HepG2 (cell line): ENCODE measurements at regions not wholly inside any gene's neighbourhood (a gene's known extent, or its start where the extent isn't known, plus 50 kb on each side); places are given as distances from the start of the nearest gene placed in this dataset.

ENCODE experiments used
- ATAC-seq: fragments of 200-7000 bp; cut with Tn5 transposase; 3 replicates; pipeline ENCODE4 v1.9.1; 2020; ENCODE audit warnings: mild to moderate bottlenecking, moderate library complexity
- BruUV-seq: library from RNA; stranded (reverse); fragments of 400-500 nt; replicated peaks from 2 replicates; lab custom pipeline; 2021; lab: Mats Ljungman, UMichigan
- CTCF ChIA-PET: fragments of 300-600 bp; formaldehyde crosslinking; extraction: SDS; loops from one replicate; lab custom pipeline; 2021; ENCODE audit warnings: low total read pairs, inconsistent platforms, low intra/inter-chr PET ratio; lab: Yijun Ruan, JAX
- POLR2A ChIA-PET: fragments of 350-600 bp; sonication (Branson Sonifier 250); formaldehyde crosslinking; loops from one replicate; lab custom pipeline; 2020; ENCODE audit warnings: antibody characterized with exemption, inconsistent platforms; lab: Yijun Ruan, JAX
- DNase-seq: peaks from one replicate; pipeline ENCODE4 v3.0.0-alpha.2; 2015; ENCODE audit warnings: low spot score
- FAIRE-seq: peaks from 3 replicates; lab custom pipeline; 2011; peaks lifted over from hg19 to GRCh38; lab: Jason Lieb, UNC
- H2AFZ ChIP-seq: one replicate; pipeline ENCODE4 v1.6.1; 2011; ENCODE audit warnings: low read length, inconsistent platforms
- H3K27ac ChIP-seq: fragments of 300-600 bp; 3 replicates; pipeline ENCODE4 v1.8.0; 2011; ENCODE audit warnings: mixed run types, mild to moderate bottlenecking, mixed read lengths, low read length, inconsistent platforms; ENCODE audit not compliant: insufficient read depth; ENCODE audit errors: extremely low read length
- H3K27me3 ChIP-seq, 2 experiments: fragments of 200-600 bp in 1 of 2; 2 replicates in 1 of 2; 3 replicates in 1 of 2; pipeline versions ENCODE4 v1.6.0 to v1.8.0; 2011; ENCODE audit warnings: low read length in 2 of 2, mild to moderate bottlenecking in 2 of 2, moderate library complexity in 2 of 2, inconsistent platforms in 1 of 2; ENCODE audit not compliant: insufficient read depth in 2 of 2, control insufficient read depth in 1 of 2
- H3K36me3 ChIP-seq, 2 experiments: fragments of 200-600 bp in 1 of 2; replicated peaks in 1 of 2; 2 replicates in 1 of 2; 3 replicates in 1 of 2; pipeline versions ENCODE4 v1.5.1 to v1.8.0; 2011; ENCODE audit warnings: low read length in 2 of 2, inconsistent platforms in 1 of 2; ENCODE audit not compliant: insufficient read depth in 2 of 2, control insufficient read depth in 1 of 2
- H3K4me1 ChIP-seq: 2 replicates; pipeline ENCODE4 v1.5.1; 2012; ENCODE audit warnings: low read length, inconsistent platforms; ENCODE audit not compliant: insufficient read depth
- H3K4me2 ChIP-seq: 2 replicates; pipeline ENCODE4 v1.6.0; 2011; ENCODE audit warnings: low read depth, low read length, inconsistent platforms
- H3K4me3 ChIP-seq, 3 experiments: fragments of 200-600 bp in 1 of 3; sonication (generic), shearing (Covaris generic) in 1 of 3; replicated peaks in 1 of 3; 2 replicates each; pipeline ENCODE4 v1.5.1; 2011 to 2016; ENCODE audit warnings: low read length in 3 of 3, inconsistent platforms in 2 of 3, low read depth in 2 of 3, mild to moderate bottlenecking in 2 of 3, control low read depth in 1 of 3, mixed read lengths in 1 of 3; ENCODE audit not compliant: insufficient read depth in 1 of 3
- H3K79me2 ChIP-seq: one replicate; pipeline ENCODE4 v1.6.1; 2011; ENCODE audit warnings: low read length, inconsistent platforms; ENCODE audit not compliant: insufficient read depth
- H3K9ac ChIP-seq: 2 replicates; pipeline ENCODE4 v1.6.0; 2011; ENCODE audit warnings: mild to moderate bottlenecking, low read depth, low read length, inconsistent platforms; ENCODE audit not compliant: insufficient read depth
- H3K9me3 ChIP-seq: 2 replicates; pipeline ENCODE4 v1.5.1; 2012; ENCODE audit warnings: mild to moderate bottlenecking, low read length
- H4K20me1 ChIP-seq: 2 replicates; pipeline ENCODE4 v1.6.0; 2011; ENCODE audit warnings: inconsistent platforms, mild to moderate bottlenecking, low read length, moderate library complexity; ENCODE audit not compliant: insufficient read depth
- AKAP8 ChIP-seq: sonication (generic); formaldehyde crosslinking; IDR thresholded peaks from 2 replicates; pipeline ENCODE4 v1.5.1; 2020; ENCODE audit warnings: mild to moderate bottlenecking, missing genetic modification reagents
- ASH2L ChIP-seq: fragments of 300-600, 200-600 bp; sonication (generic); IDR thresholded peaks from 2 replicates; pipeline ENCODE4 v1.7.0; 2017; ENCODE audit warnings: low read depth, mild to moderate bottlenecking, moderate library complexity, mixed read lengths, low read length; ENCODE audit not compliant: insufficient read length
- BCL6 ChIP-seq: IDR thresholded peaks from 2 replicates; pipeline ENCODE4 v1.6.1; 2016; ENCODE audit warnings: missing genetic modification reagents, missing compliant biosample characterization
- EHMT2 ChIP-seq: fragments of 200-600 bp; sonication (generic); IDR thresholded peaks from 2 replicates; pipeline ENCODE4 v1.7.0; 2017; ENCODE audit warnings: antibody characterized with exemption, low read depth, low read length, borderline replicate concordance
- KLF11 ChIP-seq: IDR thresholded peaks from 2 replicates; pipeline ENCODE4 v1.6.1; 2016; ENCODE audit warnings: missing compliant biosample characterization
- MAF1 ChIP-seq: sonication (generic); formaldehyde crosslinking; IDR thresholded peaks from 2 replicates; pipeline ENCODE4 v1.5.0; 2020; ENCODE audit warnings: missing genetic modification reagents, borderline replicate concordance
- RARA ChIP-seq: IDR thresholded peaks from 2 replicates; pipeline ENCODE4 v1.6.1; 2016; ENCODE audit warnings: missing genetic modification reagents, missing compliant biosample characterization
- SRF ChIP-seq: IDR thresholded peaks from 2 replicates; pipeline ENCODE4 v1.6.1; 2011; ENCODE audit warnings: mild to moderate bottlenecking, low read depth, low read length, moderate library complexity
- ZBTB7A ChIP-seq: sonication (generic); formaldehyde crosslinking; IDR thresholded peaks from 2 replicates; pipeline ENCODE4 v1.8.0; 2022; ENCODE audit warnings: mild to moderate bottlenecking, missing genetic modification reagents
- ZKSCAN5 ChIP-seq: sonication (generic); formaldehyde crosslinking; IDR thresholded peaks from 2 replicates; pipeline ENCODE4 v1.5.1; 2020; ENCODE audit warnings: mild to moderate bottlenecking, missing genetic modification reagents
- ZNF12 ChIP-seq: sonication (generic); formaldehyde crosslinking; IDR thresholded peaks from 2 replicates; pipeline ENCODE4 v1.5.0; 2020; ENCODE audit warnings: missing genetic modification reagents
- WGBS: methylation state at CpG from one replicate; pipeline ENCODE4 v1.1.6; 2017; ENCODE audit warnings: low lambda C conversion rate; 5-methylcytosine and 5-hydroxymethylcytosine counted together
- in situ Hi-C: cut with HindIII; loops from 2 replicates; pipeline ENCODE4 v1.10.0; 2017; ENCODE audit warnings: low pct_unique_long_range_greater_than_20kb; ENCODE audit not compliant: extremely low pct_ligation_motif_present
- intact Hi-C: fragments of 100-400 bp; cut with micrococcal nuclease; formaldehyde crosslinking; loops from one replicate; pipeline ENCODE4 v1.10.0; 2022; ENCODE audit not compliant: unreplicated experiment
- TF ChIP-seq, protein P1 (sequence below): sonication (generic); formaldehyde crosslinking; IDR thresholded peaks from 2 replicates; pipeline ENCODE4 v1.5.0; 2020; ENCODE audit warnings: missing genetic modification reagents, mild to moderate bottlenecking, borderline replicate concordance
- TF ChIP-seq, protein P2 (sequence below): sonication (generic); formaldehyde crosslinking; IDR thresholded peaks from 2 replicates; pipeline ENCODE4 v1.4.0; 2020; ENCODE audit warnings: missing genetic modification reagents
- TF ChIP-seq, protein P3 (sequence below): sonication (generic); formaldehyde crosslinking; IDR thresholded peaks from 2 replicates; pipeline ENCODE4 v1.9.0; 2022; ENCODE audit warnings: low read depth, missing genetic modification reagents
- TF ChIP-seq, protein P4 (sequence below): IDR thresholded peaks from 2 replicates; pipeline ENCODE4 v1.6.1; 2016; ENCODE audit warnings: mild to moderate bottlenecking, missing biosample characterization, missing genetic modification reagents
- TF ChIP-seq, protein P5 (sequence below): sonication (generic); formaldehyde crosslinking; IDR thresholded peaks from 2 replicates; pipeline ENCODE4 v1.4.0; 2020; ENCODE audit warnings: missing genetic modification reagents, borderline replicate concordance

DNA sequence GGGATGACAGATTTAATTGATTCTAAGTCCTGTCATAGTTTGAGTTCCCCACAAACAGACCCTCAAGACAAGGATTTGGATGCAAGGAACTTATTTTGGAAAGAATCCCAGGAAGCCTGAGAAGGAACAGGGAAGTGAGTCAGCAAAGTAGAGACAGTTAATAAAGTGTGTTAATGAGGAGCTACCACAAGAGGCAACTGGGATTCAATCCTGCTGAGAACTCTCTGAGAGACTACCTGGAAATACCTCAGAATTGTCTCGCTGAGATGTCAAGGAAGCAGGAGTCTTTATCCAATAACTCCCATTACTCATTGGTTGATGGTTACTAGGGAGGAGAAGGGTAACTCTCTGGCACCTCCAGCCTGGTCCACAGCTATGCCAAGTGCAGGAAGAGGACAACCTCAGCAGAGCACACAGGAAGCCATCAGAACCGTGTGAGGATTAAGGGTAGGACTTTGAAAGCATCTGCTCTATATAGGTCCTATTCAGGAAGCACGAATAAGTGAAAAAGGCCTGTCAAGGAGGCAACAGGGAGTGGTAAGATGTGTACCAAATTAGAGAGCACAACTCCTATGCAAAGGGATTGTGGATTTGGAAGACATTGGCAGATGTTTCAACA, 311.1 kb upstream of the KCNH8 start:
- H3K36me3 ChIP-seq, result no peaks in the 10 kb centered on the region
- H2AFZ ChIP-seq, result no peak overlapping the region
- CTCF ChIA-PET, result no interaction called here
- FAIRE-seq (no peak), DNase-seq (no peak), ATAC-seq (no peak)
- BruUV-seq, result no TSS peak
- no peaks in the 10 kb centered on the region for H4K20me1 ChIP-seq
- no peaks in the 10 kb centered on the region for H3K4me1 ChIP-seq
- H3K79me2 ChIP-seq, result no peaks in the 10 kb centered on the region
- 0% methylated on average over 3 of the region's 3 CpGs for WGBS
- POLR2A ChIA-PET, result no interaction called here
- H3K27me3 ChIP-seq, result no peaks in the 10 kb centered on the region
- no peaks in the 10 kb centered on the region for H3K9me3 ChIP-seq
- H3K9ac ChIP-seq, result no peak overlapping the region
- in situ Hi-C loops (no loop called here), intact Hi-C loops (no loop called here)
- H3K27ac ChIP-seq, result no peak overlapping the region
- H3K4me2 ChIP-seq, result no peak overlapping the region
- no peak for TF ChIP-seq SRF
- TF ChIP-seq ZBTB7A (CRISPR knock-in tag), result no peak
- no peak for TF ChIP-seq ZNF12
- TF ChIP-seq, protein P1, sequence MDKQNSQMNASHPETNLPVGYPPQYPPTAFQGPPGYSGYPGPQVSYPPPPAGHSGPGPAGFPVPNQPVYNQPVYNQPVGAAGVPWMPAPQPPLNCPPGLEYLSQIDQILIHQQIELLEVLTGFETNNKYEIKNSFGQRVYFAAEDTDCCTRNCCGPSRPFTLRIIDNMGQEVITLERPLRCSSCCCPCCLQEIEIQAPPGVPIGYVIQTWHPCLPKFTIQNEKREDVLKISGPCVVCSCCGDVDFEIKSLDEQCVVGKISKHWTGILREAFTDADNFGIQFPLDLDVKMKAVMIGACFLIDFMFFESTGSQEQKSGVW, result no peak
- TF ChIP-seq ASH2L, result no peak
- TF ChIP-seq, protein P2, sequence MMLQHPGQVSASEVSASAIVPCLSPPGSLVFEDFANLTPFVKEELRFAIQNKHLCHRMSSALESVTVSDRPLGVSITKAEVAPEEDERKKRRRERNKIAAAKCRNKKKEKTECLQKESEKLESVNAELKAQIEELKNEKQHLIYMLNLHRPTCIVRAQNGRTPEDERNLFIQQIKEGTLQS, result no peak
- no peak for TF ChIP-seq KLF11 (CRISPR knock-in tag)
- TF ChIP-seq EHMT2, result no peak
- no peak for TF ChIP-seq RARA (CRISPR knock-in tag)
- TF ChIP-seq, protein P3, sequence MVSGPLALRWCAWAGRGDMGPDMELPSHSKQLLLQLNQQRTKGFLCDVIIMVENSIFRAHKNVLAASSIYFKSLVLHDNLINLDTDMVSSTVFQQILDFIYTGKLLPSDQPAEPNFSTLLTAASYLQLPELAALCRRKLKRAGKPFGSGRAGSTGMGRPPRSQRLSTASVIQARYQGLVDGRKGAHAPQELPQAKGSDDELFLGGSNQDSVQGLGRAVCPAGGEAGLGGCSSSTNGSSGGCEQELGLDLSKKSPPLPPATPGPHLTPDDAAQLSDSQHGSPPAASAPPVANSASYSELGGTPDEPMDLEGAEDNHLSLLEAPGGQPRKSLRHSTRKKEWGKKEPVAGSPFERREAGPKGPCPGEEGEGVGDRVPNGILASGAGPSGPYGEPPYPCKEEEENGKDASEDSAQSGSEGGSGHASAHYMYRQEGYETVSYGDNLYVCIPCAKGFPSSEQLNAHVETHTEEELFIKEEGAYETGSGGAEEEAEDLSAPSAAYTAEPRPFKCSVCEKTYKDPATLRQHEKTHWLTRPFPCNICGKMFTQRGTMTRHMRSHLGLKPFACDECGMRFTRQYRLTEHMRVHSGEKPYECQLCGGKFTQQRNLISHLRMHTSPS (CRISPR knock-in tag), result no peak
- TF ChIP-seq MAF1 (CRISPR knock-in tag), result no peak
- no peak for TF ChIP-seq BCL6 (CRISPR knock-in tag)
- TF ChIP-seq, protein P4, sequence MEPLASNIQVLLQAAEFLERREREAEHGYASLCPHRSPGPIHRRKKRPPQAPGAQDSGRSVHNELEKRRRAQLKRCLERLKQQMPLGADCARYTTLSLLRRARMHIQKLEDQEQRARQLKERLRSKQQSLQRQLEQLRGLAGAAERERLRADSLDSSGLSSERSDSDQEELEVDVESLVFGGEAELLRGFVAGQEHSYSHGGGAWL (CRISPR knock-in tag), result no peak
- TF ChIP-seq AKAP8 (CRISPR knock-in tag), result no peak
- TF ChIP-seq, protein P5, sequence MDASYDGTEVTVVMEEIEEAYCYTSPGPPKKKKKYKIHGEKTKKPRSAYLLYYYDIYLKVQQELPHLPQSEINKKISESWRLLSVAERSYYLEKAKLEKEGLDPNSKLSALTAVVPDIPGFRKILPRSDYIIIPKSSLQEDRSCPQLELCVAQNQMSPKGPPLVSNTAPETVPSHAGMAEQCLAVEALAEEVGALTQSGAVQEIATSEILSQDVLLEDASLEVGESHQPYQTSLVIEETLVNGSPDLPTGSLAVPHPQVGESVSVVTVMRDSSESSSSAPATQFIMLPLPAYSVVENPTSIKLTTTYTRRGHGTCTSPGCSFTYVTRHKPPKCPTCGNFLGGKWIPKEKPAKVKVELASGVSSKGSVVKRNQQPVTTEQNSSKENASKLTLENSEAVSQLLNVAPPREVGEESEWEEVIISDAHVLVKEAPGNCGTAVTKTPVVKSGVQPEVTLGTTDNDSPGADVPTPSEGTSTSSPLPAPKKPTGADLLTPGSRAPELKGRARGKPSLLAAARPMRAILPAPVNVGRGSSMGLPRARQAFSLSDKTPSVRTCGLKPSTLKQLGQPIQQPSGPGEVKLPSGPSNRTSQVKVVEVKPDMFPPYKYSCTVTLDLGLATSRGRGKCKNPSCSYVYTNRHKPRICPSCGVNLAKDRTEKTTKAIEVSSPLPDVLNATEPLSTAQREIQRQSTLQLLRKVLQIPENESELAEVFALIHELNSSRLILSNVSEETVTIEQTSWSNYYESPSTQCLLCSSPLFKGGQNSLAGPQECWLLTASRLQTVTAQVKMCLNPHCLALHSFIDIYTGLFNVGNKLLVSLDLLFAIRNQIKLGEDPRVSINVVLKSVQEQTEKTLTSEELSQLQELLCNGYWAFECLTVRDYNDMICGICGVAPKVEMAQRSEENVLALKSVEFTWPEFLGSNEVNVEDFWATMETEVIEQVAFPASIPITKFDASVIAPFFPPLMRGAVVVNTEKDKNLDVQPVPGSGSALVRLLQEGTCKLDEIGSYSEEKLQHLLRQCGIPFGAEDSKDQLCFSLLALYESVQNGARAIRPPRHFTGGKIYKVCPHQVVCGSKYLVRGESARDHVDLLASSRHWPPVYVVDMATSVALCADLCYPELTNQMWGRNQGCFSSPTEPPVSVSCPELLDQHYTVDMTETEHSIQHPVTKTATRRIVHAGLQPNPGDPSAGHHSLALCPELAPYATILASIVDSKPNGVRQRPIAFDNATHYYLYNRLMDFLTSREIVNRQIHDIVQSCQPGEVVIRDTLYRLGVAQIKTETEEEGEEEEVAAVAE (CRISPR knock-in tag), result no peak
- TF ChIP-seq ZKSCAN5, result no peak
- no peak overlapping the region for H3K4me3 ChIP-seq
